ENCODE measurements at regions not wholly inside any gene's neighbourhood (a gene's known extent, or its start where the extent isn't known, plus 50 kb on each side); places are given as distances from the start of the nearest gene placed in this dataset.

DNA sequence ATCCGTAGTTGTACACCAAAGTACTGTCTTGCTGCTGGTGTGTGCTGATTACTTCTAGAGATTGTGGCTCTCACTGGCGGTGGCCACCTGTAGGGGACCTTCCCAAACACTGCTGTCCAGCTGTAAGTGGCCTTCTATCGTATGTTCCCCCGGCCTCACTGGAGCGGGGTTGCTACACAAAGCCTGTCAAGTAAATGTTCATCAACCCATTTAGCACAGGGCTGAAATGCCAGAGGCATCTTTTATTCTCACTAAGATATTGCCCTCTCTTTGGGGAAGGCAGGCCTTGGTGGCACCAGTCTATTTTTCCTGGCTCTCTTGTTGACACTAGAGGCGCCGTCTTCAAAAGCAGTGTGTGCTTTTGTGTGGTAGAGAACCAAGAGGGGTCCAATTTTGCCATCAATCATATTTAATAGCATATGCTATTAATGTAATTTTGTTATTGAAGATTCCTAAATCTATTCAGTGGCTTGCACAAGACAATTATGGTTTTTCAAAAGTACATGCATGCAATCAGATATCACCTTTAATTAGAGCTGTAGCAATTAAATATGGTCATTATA, 514.4 kb upstream of the SALL1 start:
- DNase-seq (ENCODE audit: low read depth), result no peak
- TF ChIP-seq, protein P1, sequence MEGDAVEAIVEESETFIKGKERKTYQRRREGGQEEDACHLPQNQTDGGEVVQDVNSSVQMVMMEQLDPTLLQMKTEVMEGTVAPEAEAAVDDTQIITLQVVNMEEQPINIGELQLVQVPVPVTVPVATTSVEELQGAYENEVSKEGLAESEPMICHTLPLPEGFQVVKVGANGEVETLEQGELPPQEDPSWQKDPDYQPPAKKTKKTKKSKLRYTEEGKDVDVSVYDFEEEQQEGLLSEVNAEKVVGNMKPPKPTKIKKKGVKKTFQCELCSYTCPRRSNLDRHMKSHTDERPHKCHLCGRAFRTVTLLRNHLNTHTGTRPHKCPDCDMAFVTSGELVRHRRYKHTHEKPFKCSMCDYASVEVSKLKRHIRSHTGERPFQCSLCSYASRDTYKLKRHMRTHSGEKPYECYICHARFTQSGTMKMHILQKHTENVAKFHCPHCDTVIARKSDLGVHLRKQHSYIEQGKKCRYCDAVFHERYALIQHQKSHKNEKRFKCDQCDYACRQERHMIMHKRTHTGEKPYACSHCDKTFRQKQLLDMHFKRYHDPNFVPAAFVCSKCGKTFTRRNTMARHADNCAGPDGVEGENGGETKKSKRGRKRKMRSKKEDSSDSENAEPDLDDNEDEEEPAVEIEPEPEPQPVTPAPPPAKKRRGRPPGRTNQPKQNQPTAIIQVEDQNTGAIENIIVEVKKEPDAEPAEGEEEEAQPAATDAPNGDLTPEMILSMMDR (IDR thresholded peaks at IDR 0.05; ENCODE audit: low read length, missing control alignments), result no peak
- H3K4me3 ChIP-seq (replicated peaks; ENCODE audit: low read depth, low read length), result no peak overlapping the region

DNA sequence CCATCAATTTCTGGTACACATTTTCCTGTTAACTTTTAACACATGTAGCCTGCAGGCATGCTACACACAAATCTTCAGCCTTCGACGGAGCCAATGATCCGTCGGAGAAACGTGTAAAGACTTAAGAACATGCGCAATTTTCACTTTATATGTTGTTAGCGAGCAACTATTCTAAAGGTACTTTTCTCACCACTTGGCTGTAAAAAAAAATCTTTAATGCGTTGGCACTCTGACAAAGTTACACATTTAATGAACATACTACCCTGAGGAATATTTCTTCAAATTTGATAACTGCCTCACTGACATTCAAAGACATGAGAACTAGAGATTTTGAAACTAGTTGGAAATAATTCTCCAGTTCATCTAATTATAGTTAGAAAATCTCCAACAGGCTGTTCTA, 507.5 kb upstream of the SALL1 start:
- H3K4me3 ChIP-seq (replicated peaks; ENCODE audit: low read depth, low read length), result no peak overlapping the region
- TF ChIP-seq, protein P1 (IDR thresholded peaks at IDR 0.05; ENCODE audit: low read length, missing control alignments), result no peak
- DNase-seq (ENCODE audit: low read depth), result no peak

DNA sequence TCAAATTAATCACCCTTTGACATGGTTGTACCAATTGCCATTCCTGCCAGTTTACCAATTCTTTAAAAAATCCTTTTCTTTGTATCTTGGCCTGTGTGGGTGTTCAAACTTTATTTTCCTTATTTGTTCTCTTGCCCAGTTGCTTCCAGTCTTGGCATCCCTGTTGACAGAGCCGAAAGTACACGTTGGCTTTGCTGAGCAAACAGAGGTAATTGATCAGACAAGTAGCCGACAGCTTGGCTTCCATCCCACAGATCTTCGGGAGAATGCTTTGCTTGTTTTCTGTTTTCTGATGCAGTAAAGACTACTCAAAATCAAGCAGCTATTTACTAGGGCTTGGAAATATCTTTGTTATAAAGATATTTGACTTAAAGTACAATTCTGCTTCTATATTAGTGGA, 506.8 kb upstream of the SALL1 start:
- TF ChIP-seq, protein P1 (IDR thresholded peaks at IDR 0.05; ENCODE audit: low read length, missing control alignments), result no peak
- no peak overlapping the region for H3K4me3 ChIP-seq (replicated peaks; ENCODE audit: low read depth, low read length)
- no peak for DNase-seq (ENCODE audit: low read depth)

GRCh38 chr16:51655249-51655648, 504.2 kb upstream of the SALL1 start:
- TF ChIP-seq, protein P1 (IDR thresholded peaks at IDR 0.05; ENCODE audit: low read length, missing control alignments), result no peak
- H3K4me3 ChIP-seq (replicated peaks; ENCODE audit: low read depth, low read length), result no peak overlapping the region
- no peak for DNase-seq (ENCODE audit: low read depth)

- TF ChIP-seq, protein P1 (IDR thresholded peaks at IDR 0.05; ENCODE audit: low read length, missing control alignments), result no peak
- no peak for DNase-seq (ENCODE audit: low read depth)
- no peak overlapping the region for H3K4me3 ChIP-seq (replicated peaks; ENCODE audit: low read depth, low read length)
Observed at GRCh38 chr16:51651061-51651466, 500.0 kb upstream of the SALL1 start.

DNA sequence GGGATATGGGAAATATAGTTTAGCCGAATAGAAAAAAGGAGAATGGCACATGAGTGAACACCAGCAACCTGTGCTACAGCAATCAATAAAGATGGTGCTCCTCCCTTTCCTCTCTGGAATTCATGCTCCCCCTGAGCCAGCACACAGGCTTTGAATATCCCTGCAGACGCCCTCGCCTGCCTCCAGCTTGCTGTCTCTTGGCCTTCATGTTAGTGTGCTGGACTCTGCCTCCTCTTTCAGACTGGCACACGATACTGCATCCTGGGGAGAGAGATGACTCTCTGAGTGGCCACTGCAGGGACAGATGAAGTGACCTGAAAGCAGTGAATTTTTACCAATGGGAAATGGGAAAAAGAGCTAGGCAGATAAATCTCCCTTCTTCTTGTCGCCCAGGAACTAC, 498.6 kb upstream of the SALL1 start:
- DNase-seq (ENCODE audit: low read depth), result no peak
- TF ChIP-seq, protein P1 (IDR thresholded peaks at IDR 0.05; ENCODE audit: low read length, missing control alignments), result no peak
- H3K4me3 ChIP-seq (replicated peaks; ENCODE audit: low read depth, low read length), result no peak overlapping the region

DNA sequence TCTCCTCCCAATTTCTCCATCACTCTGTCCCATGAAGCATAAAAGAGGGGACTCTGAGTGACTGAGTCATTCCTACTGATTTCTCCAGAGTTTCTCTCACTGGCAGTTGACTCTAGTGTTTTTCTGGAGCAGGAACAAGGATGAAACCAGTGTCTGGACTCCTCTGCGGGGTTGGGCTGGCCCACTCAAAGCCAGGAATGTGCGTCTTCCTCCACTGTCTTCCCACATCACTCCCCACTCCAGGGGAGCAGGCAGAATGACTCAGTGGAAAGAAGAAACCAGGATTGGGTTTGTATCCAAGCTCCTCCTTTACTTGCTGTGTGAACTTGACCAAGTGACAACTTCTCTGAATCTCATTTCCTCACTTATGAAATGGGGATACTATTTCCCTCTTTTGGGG, 497.5 kb upstream of the SALL1 start:
- TF ChIP-seq, protein P1 (IDR thresholded peaks at IDR 0.05; ENCODE audit: low read length, missing control alignments), result no peak
- DNase-seq (ENCODE audit: low read depth), result no peak
- no peak overlapping the region for H3K4me3 ChIP-seq (replicated peaks; ENCODE audit: low read depth, low read length)

All from fibroblast of pulmonary artery (primary cell).